HG02938 (cell line): ENCODE measurements at regions not wholly inside any gene's neighbourhood (a gene's known extent, or its start where the extent isn't known, plus 50 kb on each side); places are given as distances from the start of the nearest gene placed in this dataset.
"Not testable (repeated sequence)": the region's sequence is repeated elsewhere in the genome, so short reads cannot be mapped to it uniquely, and the experiment has no call there.

Experiments used
- ATAC-seq: cut with Tn5 transposase; IDR thresholded peaks from one replicate; pipeline ENCODE4 v1.9.1; 2021; ENCODE audit warnings: mild to moderate bottlenecking, moderate library complexity; ENCODE audit not compliant: unreplicated experiment

GRCh38 chr9:66152406-66152805, 415.5 kb downstream of the FOXD4L4 start:
- not testable (repeated sequence) for ATAC-seq

- peak; percentile 93 for ATAC-seq
Measured at GRCh38 chr9:66153021-66153725, 416.2 kb downstream of the FOXD4L4 start.

DNA sequence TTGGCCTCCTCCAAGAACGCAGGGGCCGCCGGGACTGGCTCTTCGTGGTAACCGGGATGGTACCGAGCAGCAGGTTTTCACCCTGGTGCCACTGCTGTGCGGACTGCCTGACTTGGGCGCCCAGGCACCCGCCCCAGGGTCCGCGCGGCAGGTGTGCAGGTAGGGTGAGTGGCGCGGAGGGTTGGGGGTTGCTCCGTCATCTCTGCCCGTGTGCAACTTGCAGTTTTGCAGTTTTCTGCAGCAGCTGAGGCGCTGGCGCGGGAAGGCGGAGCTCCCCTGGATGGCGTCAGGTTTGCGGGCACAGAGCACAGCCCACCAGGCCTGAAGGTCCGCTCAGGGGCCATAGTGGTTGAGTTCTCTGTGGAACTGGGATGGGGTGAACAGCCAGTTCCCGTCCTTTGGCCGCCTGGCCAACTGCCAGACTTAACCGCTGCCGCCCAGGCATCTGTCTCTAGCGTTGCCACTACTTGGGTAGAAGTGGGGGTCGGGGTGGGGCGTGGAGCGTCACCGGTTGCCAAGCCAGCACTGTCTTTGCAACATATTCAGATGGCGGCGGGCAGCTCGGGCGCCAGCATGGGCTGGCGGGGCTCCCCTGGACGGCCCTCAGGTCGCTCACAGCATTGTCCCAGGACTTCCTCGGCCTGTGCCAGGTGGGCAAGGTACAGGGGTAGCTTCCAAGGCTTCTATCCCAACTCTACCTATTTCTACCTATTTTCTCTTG, 417.2 kb downstream of the FOXD4L4 start:
- ATAC-seq, result not testable (repeated sequence)

DNA sequence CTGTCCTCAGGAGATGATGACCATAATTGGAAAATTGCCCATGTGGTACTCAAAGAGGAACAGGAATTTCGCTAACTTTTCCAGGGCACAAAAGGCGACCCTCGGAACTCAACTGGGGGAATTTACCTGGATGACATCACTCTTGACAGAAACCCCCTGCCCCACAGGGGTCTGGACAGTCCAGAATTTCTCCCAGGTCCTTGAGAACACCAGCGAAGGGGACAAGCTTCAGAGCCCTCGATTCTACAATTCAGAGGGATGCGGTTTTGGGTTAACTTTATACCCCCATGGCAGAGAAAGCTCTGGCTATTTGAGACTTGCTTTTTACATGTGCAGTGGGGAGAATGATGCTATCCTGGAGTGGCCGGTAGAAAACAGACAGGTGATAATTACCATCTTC, 445.4 kb downstream of the FOXD4L4 start:
- ATAC-seq, result not testable (repeated sequence)

GRCh38 chr9:66183648-66184047, 446.7 kb downstream of the FOXD4L4 start:
- not testable (repeated sequence) for ATAC-seq

DNA sequence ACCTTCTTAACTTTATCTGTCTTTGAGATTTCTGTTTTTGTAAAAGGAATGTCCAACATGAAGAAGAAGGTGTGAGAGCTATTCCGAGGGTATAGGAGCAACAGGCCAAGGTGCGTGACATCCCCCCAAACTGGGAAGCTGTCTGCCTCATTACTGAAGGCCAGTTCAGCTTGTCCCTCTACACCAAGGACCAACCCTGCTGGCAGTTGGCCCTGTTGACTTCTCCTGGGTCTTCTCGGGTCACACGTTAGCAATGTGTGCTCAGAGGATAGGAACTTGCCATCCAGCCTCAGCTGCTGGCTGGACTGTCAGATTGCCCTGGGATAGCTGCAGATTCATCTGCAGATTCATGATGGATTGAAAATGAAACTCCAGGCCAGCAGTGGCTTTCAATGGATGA, 460.3 kb downstream of the FOXD4L4 start:
- not testable (repeated sequence) for ATAC-seq

GRCh38 chr9:66198421-66198820, 461.5 kb downstream of the FOXD4L4 start:
- not testable (repeated sequence) for ATAC-seq

GRCh38 chr9:66206617-66207016, 469.7 kb downstream of the FOXD4L4 start:
- ATAC-seq, result not testable (repeated sequence)

DNA sequence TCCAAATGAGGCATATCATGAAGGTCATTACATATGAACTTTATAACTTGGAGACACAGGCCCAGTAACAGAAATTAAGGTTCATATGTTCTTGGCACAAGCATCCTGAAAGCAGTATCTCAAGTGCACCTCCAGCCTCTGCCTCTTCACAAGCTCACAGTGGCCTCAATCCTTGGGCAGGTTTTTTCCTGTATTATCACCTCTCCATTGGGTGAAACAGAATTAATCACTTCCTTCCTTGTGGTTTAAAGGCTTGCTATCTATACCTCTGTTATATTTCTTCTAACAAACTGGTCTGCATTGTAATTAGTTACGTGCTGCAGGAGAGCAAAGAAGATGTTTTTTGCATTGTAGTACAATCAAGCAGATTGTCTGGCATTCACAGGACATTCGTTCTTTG, 471.0 kb downstream of the FOXD4L4 start:
- ATAC-seq, result not testable (repeated sequence)

DNA sequence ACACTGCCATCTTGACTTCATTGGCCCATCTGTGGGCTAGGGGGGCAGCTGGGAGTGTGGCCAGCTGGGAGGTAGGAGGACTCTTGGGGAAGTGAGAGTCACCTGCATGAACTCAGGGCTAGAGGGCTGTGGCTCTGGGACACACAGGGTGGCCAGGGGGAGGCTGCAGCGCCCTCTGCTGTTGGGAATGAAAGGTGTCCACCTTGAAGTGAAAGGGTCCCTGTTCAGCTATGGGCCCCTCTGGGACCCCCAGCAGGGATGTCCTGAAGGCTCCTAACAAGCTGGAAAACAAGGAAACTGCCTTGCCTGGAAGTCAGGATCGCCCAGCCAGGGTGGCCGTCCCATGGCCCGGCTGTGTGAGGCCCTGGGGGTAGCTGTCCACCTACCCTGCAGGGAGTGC, 507.8 kb downstream of the FOXD4L4 start:
- ATAC-seq, result not testable (repeated sequence)

GRCh38 chr9:66245481-66245880, 508.5 kb downstream of the FOXD4L4 start:
- ATAC-seq, result not testable (repeated sequence)

DNA sequence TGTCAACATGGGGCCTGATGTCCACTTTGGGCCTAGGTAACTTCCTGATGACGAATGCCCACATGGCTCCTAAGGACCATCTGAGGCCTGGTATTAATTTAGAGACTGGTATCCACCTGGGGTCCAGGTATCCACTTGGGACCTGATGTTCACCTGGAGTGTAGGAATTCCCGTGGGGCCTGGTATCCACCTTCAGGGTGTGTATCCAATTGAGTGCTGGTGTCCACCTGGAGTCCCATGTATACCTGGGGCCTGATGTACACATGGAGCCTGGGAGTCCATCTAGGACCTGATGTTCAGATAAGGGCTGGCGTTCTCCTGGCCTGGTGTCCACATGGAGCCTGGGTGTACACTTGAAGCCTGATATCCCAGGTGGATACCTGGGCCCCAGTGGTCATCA, 520.6 kb downstream of the FOXD4L4 start:
- not testable (repeated sequence) for ATAC-seq

DNA sequence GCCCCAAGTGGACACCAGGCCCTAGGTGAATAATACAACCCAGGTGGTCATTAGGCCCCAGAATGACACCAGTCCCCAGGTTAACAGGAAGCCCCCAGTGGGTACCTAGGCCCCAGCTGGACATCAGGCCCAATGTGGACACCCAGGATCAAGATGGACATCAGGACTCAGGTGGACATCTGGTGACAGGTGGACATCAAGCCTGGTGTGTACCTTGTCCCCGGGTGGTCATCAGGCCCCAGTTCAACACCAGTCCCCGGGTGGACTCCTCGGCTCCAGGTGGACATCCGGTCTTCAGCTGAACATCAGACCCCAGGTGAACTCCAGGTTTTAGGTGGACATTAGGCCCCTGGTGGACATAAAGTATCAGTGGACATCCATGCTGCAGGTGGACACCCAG, 524.6 kb downstream of the FOXD4L4 start:
- not testable (repeated sequence) for ATAC-seq

DNA sequence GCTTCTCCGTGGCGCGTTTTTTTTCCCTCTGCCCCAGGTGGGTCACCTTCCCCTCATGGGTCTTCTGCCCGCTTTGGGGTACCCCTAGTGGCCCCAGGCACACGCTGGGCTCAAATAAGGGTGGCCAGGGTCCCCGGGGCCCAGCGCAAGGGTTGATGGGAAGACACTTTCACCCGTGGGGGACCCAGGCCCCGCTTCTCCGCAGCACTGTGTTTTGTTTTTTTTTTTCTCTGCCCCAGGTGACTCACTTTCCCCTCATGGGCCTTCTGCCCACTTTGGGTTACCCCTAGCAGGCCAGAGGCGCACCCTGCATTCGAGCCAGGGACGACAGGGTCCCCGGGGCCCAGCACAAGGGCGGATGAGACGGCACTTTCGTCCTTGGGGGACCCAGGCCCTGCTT, 526.7 kb downstream of the FOXD4L4 start:
- not testable (repeated sequence) for ATAC-seq

GRCh38 chr9:66264786-66265185, 527.8 kb downstream of the FOXD4L4 start:
- not testable (repeated sequence) for ATAC-seq

GRCh38 chr9:66266202-66266601, 529.3 kb downstream of the FOXD4L4 start:
- not testable (repeated sequence) for ATAC-seq

GRCh38 chr9:66266856-66267430, 530.0 kb downstream of the FOXD4L4 start:
- not testable (repeated sequence) for ATAC-seq

GRCh38 chr9:66267684-66268083, 530.7 kb downstream of the FOXD4L4 start:
- ATAC-seq, result not testable (repeated sequence)

GRCh38 chr9:66269024-66269423, 532.1 kb downstream of the FOXD4L4 start:
- ATAC-seq, result not testable (repeated sequence)

DNA sequence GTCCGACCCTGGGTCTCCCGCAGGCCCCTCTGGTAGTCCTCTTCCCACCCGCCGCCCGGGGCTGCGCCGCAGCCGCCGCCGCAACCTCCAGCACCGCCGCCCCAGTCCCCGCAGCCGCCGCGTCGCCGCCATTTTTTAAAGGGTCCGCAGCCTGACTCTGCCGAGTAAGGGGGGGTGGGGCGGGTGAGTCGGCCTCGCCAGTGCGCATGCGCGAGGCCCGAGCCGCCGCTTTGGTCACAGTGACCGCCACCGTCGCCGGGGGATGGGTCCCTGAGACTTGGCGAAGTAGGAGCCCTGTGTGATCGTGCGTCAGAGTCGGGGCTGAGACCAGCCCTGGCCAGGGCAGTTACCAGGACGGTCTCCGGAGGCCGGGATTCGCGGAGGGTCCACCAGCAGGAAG, 532.8 kb downstream of the FOXD4L4 start:
- ATAC-seq, result not testable (repeated sequence)

DNA sequence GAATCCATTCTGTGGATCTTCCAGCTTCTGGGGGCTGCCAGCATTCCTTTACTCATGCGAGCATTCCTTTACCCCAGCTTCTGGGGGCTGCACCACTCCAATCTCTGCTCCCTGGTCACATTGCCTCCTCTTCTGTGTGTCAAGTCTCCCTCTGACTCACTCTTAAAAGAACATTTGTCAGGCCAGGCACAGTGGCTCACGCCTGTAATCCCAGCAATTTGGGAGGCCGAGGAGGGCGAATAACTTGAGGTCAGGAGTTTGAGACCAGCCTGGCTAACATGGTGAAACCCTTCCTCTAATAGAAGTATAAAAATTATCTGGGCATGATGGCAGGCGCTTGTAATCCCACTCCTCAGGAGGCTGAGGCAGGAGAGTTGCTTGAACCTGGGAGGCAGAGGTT, 541.9 kb downstream of the FOXD4L4 start:
- not testable (repeated sequence) for ATAC-seq
